Cardiac fibroblast (primary cell): ENCODE measurements at regions not wholly inside any gene's neighbourhood (a gene's known extent, or its start where the extent isn't known, plus 50 kb on each side); places are given as distances from the start of the nearest gene placed in this dataset.

Experiments
- DNase-seq, 2 donors: peaks; one replicate each; pipeline versions ENCODE4 v3.0.0 to v3.0.0-alpha.2; 2010; ENCODE audit warnings: low read depth in 2 of 2
- H3K4me3 ChIP-seq, 2 donors: replicated peaks in 1 of 2; 1 replicate in 1 of 2; 2 replicates in 1 of 2; pipeline ENCODE4 v1.5.1; 2011; ENCODE audit warnings: low read depth in 2 of 2, low read length in 2 of 2, mild to moderate bottlenecking in 2 of 2, moderate library complexity in 1 of 2
- TF ChIP-seq, protein P1 (sequence below): IDR thresholded peaks from one replicate; pipeline ENCODE4 v1.5.1; 2011; ENCODE audit warnings: low read depth, mild to moderate bottlenecking, low read length, inconsistent platforms

DNA sequence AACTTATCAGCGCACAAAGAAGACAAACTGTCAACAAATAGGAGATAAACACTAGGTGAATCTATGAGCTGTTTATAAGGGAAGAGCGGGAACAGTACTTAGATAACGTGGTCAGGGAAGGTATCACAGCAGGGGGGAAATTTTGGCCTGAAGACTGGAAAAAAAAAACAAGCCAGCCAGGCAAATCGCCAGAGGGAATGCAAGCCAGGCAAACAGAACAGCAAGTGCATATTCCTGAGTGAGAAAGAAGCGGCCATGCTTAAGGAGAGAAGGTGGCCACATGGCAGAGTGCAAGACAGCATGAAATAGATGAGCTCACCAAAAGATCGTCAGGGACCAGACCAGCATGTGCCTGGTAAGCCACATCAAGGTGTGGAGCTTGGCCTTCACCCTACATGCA lies 466.5 kb upstream of the ARID1B start:
- H3K4me3 ChIP-seq = no peak overlapping the region
- TF ChIP-seq, protein P1, sequence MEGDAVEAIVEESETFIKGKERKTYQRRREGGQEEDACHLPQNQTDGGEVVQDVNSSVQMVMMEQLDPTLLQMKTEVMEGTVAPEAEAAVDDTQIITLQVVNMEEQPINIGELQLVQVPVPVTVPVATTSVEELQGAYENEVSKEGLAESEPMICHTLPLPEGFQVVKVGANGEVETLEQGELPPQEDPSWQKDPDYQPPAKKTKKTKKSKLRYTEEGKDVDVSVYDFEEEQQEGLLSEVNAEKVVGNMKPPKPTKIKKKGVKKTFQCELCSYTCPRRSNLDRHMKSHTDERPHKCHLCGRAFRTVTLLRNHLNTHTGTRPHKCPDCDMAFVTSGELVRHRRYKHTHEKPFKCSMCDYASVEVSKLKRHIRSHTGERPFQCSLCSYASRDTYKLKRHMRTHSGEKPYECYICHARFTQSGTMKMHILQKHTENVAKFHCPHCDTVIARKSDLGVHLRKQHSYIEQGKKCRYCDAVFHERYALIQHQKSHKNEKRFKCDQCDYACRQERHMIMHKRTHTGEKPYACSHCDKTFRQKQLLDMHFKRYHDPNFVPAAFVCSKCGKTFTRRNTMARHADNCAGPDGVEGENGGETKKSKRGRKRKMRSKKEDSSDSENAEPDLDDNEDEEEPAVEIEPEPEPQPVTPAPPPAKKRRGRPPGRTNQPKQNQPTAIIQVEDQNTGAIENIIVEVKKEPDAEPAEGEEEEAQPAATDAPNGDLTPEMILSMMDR = no peak
- no peak for DNase-seq

DNA sequence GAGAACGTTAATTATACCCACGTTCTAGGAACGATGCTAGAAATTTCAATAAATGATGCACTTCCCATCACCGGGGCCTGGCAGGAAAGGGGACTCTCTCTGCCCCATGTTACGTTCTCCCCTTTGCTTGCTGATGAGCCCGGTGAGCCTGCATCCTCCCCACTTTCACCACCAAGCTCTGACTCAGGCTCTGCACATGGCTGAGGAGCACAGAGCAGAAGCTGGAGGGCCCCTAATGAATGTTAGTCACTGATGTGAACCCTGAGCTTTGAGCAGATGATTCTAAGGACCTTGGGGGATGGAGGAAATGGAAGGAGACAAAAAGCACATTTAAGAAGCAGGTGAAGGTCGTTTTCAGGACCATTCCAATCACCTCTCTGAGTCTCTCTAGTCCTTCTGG lies 468.2 kb upstream of the ARID1B start:
- no peak overlapping the region for H3K4me3 ChIP-seq
- TF ChIP-seq, protein P1 = no peak
- DNase-seq = no peak

DNA sequence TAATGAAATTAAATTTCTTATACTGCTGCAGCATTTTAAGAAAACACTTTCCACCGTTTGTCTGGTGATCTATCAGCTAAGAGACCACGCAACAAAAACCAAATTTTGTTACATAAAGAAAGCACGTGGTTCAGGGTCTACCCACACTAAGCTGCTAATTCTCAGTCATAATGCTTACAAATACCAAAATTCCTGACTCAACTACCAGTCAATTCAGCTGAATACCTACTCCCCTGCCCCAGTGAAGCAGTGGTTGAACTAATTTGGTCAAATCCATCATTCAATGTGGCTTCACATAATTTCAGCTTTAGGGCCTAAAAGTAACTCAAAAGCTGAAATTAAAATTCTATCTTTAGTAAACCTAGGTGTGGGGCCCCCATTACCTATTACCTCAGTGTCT lies 468.6 kb upstream of the ARID1B start:
- H3K4me3 ChIP-seq = no peak overlapping the region
- TF ChIP-seq, protein P1 = no peak
- DNase-seq = no peak

DNA sequence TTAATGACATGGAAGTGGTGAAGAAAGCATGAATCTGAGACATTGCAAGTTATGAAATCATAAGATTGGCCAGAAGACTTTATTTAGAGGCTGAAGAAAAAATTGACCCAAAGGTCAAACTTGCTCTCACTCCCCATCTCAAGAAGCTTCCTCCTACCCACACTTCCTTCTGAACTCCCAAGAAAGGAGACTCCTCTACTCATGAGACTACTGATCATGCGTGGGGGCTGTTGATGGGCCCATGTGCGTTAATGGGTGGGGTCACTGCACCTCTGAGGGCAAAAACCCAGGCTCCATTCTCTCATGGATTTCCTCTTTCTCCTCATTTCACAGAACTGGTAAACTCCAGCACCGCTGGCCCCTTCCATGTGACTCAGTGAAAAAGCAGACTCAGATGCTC lies 470.6 kb upstream of the ARID1B start:
- DNase-seq = no peak
- no peak overlapping the region for H3K4me3 ChIP-seq

DNA sequence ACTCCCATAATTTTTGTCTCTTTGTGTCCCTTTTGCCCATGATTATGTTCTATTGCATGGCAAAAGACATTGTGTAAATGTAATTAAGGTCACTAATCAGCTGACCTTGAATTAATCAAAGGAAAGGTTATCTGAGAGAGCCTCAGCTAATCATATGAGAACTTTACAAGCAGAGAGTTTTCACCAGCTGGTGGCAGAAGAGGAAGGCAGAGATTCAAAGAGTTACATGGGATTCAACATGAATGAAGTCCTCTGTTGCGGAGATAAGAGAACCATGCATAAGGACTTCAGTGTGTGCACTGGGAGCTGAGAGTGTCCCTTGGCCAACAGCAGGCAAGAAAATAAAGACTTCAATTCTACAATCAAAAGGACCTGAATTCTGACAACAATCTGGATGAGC lies 494.1 kb upstream of the ARID1B start:
- no peak for DNase-seq
- H3K4me3 ChIP-seq = no peak overlapping the region
- TF ChIP-seq, protein P1 = no peak

More for the DNA sequence above, 470.6 kb upstream of the ARID1B start:
- TF ChIP-seq, protein P1 = no peak

DNA sequence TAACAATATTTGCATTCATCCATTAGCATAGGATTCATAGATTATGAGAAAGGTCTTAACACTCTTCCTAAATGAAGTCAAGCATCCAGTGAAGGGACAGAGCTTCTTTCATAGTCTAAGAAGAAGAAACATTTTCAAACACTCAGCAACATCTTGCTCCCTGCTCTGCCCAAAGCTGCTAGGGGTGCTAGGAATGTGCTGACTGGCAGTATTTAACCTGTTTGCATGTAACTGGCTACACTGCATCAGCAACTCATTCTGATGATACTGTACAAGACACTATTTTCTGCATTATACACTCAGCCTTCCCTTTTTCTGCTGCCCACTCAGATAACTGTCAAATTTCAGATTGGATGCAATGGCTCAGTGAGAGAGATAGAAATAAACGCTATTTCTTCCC lies 495.1 kb upstream of the ARID1B start:
- DNase-seq = no peak
- TF ChIP-seq, protein P1 = no peak
- no peak overlapping the region for H3K4me3 ChIP-seq

DNA sequence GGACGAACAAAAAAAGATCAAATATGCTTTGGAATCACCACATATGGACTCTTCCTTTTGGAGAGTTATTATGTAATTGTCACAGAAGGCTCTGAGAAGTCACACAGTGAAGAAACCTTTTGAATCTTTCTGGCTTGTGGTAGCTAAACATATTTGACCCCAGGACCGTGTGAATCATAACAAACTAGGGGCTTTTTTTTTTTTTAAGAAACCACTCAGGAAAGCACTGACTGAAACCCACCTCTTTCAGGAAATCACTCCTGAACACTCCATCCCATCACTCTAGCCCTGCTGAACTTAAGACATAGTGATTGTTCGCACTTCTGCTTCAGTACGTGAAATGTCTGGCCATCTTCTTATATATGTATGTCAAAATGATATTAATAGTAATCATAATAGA lies 495.9 kb upstream of the ARID1B start:
- H3K4me3 ChIP-seq = no peak overlapping the region
- DNase-seq = no peak
- TF ChIP-seq, protein P1 = no peak
